ENCODE measurements at regions not wholly inside any gene's neighbourhood (a gene's known extent, or its start where the extent isn't known, plus 50 kb on each side); places are given as distances from the start of the nearest gene placed in this dataset.

DNA sequence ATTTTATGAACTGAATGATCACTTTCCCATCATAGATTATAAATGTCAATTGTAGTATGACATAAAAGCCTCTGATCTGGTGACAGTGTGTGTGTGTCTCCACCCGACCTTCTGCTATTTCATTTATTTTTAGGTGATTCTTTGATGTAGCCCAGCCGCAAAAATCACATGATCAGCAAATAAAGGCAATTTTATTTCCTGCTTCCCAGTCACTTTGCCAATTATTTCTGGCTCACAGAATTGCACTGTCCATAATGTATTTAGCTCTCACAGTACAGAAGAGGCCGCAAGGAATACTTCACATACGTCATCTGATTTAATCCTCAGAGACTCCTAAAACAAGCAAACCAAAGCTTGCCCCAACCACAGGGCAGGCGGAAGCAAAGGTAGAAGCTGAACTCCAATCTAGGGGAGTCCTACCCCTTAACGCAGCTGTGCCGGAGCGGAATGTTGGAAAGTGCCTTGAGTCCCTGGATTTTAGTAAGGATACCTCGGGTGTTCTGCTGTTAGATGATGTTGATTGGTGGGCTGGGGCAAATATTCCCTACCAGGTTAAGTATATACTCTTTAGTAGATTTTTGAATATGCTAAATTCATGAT is 384.0 kb upstream of the IRX4 start:
- DNase-seq (ENCODE audit: low read depth in 2 of 2) = no peak

GRCh38 chr5:2265341-2265740 is 382.6 kb upstream of the IRX4 start:
- DNase-seq (ENCODE audit: low read depth in 2 of 2) = no peak

DNA sequence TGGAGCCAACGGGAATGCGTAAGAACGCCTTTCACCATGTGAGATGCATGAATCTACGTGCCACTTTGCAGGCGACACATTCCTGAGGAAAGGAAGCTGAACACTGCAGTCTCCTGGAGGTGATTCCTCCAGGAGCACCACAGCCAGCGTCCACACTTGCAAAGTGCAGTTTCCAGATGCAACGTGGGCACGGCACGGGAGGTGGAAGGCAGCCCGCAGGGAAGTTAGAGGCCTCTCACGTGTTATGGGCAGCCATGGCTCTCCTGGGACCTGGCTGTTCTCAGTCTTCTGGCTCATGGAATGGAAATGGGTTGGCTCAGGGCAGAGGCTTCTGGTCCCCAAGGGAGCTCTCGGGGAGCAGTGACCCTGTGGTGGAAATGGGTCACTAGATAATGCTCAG is 381.0 kb upstream of the IRX4 start:
- DNase-seq (ENCODE audit: low read depth in 2 of 2) = no peak

DNA sequence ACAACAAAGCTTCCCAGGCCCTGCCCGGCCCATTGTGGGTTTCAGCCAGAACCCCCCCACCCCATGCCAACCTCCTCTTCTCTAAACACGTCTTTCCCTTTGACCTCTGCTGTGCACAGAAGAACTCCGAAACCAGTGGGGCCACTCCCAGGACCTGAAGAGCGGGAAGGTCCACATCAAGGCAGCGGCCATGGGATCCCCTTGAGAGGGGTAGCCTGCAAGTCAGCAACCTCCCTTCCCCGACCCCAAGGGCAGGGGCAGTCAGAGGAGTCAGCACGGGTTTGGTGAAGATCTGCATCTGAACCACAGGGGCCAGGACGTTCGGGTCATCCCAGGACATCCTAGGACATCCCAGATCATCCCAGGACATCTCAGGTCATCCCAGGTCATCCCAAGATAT is 379.9 kb upstream of the IRX4 start:
- DNase-seq (ENCODE audit: low read depth in 2 of 2) = no peak

DNA sequence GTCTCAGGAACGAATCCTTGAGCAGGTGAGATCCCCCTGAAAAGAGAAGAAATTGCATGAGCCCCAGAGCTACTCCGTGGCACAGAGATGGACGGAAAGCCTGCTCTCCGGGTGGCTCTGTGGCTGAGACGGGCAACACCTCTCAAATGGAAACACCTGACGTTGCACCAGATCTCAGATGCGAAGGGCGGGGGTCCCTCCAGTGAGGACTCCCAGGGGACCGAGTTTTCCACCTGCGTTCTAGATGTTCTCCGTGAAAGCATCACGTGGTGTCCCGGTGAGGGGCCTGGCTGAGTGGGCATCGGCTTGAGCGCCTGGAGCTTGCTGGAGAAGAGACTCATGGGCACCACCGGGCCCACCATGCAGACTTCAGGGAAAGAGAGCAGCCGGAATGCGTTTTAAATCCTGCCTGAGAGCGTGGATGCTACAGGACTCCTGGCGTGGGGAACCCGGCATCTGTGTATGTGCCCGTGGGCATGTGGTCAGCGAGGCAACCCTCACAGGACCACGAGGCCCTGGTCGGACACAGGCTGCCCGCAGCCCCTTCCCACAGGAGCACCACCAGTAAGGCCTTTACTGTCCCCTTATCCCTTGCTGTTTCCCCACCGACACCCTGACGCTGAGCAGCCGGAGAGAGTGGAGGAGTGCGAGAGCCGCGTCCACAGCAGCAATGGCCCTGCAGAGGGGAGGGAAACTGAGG is 378.4 kb upstream of the IRX4 start:
- no peak for DNase-seq (ENCODE audit: low read depth in 2 of 2)

DNA sequence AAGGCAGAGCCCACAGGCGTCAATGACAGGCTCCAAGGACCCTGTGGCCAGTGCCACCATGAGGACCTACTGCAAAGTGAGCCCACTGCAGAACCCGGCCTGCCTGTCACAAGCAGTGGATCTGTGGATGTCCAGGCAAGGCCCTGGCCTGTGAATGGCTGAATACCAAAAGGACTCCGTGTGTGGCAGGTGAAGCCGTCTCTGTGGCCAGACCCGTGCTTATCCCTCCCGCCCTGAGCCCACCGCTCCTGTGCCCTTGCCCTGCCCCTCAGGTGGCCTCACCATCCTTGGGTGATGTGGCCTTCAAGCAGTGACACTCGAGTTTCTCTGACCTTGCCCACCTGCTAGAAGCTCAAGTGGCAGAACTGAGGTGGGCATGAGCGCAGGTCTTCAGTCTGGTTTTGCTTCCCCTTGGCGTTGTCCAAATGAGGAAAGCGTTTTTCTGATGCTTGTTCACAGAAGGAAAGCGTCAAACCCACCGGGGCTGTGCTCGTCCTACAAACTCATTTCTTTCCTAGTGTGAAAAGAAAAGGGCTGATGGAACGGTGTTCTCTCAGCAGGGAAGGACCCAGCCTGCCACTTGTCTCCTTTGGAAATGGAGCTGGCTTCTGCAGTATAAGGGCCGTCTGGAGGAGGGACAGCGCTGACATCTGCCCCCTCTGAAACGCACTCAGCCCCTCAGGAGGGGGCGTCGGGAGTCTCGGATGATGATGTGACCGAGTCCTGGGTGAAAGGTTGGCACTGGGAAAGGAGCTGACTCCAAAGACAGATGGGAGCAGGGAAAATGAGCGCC is 377.7 kb upstream of the IRX4 start:
- no peak for DNase-seq (ENCODE audit: low read depth in 2 of 2)

DNA sequence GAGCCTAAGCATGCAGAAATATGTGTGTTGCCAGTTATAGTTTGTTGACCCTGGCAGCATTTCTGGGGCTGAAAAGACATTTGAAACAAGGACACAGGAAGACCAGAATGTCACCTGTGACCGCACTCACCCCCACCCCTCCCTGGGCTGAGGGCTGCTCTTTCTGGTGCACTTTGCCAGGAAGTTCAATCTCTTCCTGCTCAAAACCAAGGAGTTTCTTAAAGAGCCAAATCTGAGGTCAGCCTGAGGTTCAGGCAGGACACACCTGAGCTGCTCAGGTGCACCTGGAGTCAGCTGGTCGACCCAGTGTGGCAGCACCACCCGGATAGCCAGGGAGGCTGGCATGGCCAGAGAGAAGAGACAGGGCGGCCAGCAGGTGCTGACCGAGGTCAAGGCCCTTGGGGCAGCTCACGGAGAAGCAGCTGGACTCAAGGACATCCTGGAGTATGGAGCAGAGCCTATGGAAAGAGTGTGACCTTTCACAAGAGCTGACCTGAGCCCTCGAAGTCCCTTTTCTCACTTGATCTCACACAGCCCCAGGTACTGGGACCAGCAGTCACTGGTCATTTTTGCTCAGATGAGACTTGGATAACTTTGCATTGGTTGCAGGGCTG is 376.9 kb upstream of the IRX4 start:
- no peak for DNase-seq (ENCODE audit: low read depth in 2 of 2)

GRCh38 chr5:2258861-2259260 is 376.1 kb upstream of the IRX4 start:
- no peak for DNase-seq (ENCODE audit: low read depth in 2 of 2)

DNA sequence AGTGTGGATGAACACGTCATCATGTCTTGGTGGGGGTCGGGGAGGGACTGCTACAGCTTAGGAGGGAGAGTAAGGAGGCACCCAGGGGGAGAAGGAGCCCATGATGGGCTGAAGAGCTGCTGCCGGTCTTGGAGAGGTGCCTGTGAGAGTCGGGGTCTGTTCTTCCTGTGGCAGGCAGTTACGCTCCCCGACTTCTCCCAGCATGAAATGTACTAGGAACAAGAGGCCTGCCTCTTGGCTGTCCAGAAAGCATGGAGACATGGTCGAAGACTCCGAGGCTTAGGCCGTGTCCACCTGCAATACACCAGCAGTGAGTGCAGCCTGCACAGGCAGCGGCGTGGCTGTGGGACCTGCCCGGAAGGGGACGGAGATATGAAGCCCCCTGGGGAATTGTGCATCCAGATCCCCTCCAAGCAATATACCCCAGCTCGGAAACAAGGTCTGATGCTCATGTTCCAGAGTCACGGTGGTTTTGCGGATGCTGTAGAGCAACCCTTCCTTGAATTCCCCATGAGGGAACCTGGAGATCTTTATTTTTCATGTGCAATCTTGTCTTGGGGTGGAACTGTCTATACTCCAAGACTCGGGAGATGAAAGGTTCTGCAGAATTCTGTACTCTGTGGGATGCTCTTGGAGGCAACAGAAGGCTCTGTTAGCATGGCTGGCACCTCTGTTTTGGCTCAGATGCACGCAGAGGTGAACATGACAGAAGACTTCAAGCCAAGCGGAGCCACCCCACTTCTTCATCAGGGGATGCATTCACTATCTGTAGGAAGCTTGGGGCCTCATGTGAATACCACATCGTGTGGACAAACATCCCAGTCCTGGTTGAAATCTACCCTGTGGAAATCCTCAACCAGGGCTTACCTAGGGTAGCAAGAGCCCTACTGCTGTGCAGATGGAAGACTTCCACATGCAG is 374.9 kb upstream of the IRX4 start:
- no peak for DNase-seq (ENCODE audit: low read depth in 2 of 2)

DNA sequence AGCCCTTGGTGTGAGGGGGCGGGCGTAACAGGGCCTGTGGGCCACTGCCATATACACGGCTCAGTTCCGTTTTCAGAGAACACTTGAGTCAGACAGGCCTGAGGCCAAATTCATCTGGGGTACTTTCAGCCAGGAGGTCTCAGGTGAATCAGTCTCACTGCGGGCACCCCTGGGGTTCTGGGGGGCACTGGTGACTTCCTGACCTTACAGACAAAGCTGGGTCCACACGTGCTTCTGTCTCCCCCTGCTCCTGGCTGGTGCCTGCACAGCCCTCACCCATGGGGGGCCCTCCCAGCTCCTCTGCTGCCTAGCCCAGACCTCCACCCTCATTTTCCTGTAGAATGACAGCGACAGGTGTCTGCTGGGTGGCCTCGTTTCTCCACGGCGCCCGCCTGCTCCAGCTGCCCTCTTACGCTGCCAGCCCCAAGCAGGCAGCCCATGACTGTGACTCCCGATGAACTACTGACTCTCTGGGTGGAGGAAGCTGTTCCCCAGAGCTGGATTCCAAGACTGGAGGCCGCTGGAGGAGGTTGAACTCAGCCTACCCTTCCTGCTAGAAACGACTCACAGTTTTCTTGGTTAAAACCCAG is 374.1 kb upstream of the IRX4 start:
- DNase-seq (ENCODE audit: low read depth in 2 of 2) = no peak

DNA sequence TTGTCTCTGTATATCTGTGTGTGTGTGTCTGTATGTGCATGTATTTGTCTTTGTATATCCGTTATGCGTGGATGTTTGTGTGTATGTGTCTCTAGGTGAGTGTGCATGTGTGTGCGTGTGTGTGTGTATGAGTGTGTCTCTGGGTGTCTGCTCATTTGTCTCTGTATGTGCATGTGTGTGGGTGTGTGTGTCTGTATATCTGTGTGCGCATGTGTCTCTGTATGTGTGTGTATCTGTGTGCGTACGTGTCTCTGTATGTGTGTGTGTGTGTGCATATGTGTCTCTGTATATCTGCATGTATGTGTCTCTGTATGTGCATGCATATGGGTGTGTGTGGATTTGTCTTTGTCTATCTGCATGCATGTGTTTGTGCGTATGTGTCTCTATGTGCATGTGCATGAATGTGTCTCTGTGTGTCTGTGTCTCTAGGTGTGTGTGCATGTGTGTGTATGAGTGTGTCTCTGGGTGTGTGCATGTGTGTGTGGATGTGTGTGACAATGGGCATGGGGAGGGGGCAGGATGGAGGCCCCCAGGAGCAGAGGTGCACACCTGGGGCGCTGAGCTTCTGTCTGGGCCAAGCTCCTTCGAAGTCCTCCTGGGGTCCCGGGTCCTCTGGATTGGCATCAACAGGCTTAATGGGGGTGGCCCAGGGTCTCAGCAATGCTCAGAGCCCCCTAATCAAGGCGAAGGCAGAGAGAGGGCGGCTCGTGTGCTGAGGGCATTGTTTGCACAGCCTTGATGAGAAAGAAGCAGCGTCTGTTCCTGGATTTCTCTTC is 373.4 kb upstream of the IRX4 start:
- no peak for DNase-seq (ENCODE audit: low read depth in 2 of 2)

DNA sequence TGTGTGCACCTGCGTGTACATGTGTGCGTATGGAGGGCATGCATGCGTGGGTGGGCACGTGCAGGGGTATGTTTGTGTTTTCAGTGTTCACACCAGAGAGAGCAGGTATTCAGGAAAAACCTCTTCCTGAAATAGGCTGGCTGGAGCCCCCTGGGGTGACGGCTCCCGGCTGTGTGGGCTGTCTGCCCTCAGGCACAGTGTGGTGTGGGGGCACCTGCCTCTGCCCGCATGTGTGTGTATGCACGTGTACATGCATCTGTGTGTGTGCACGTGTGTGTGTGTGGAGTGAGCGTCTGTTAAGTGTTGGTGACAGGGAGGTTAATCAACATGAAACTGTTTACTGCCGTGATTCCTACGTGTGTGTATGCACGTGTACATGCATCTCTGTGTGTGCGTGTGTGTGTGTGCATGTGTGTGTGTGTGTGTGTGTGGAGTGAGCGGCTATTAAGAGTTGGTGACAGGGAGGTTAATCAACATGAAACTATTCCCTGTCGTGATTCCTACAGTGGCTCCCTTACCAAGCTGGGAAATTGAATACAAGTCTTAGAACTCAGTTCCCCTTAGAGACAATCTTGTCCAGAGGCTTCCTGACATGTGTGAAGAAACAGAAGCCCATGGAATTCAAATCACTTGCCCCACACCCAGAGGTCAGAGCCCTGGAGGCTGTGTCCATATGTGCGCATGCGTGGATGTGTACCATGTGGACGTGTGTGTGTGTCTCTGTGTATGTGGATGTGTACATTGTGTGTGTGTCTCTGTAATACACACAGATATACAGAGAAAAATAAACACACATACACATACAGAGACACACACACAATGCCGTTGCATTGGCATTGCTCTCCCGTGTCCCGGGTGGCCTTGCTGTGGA is 372.4 kb upstream of the IRX4 start:
- no peak for DNase-seq (ENCODE audit: low read depth in 2 of 2)

- DNase-seq (ENCODE audit: low read depth in 2 of 2) = no peak
Measured at GRCh38 chr5:2254406-2254805, 371.7 kb upstream of the IRX4 start.

GRCh38 chr5:2253040-2253975 is 370.6 kb upstream of the IRX4 start:
- DNase-seq (ENCODE audit: low read depth in 2 of 2) = no peak

- DNase-seq (ENCODE audit: low read depth in 2 of 2) = no peak
Measured at GRCh38 chr5:2251751-2252150, 369.0 kb upstream of the IRX4 start.

DNA sequence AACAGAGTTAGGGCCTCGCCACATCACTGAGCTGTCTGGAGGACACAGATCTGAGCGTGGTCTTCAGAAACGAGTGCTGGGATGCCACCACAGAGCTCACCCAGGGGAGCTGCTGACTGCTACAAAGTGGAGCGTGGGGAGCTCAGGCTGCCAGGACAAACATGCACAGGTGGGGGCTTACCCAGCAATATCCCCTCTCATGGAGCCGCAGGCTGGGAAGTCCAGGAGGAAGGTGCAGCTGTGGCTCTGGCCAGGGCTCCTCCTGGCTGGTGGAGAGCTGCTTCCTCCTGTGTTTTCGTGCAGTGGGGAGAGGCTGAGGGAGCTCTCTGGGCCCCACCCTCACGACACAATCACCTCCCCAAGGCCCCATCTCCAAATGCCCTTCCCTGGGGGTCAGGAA is 368.6 kb upstream of the IRX4 start:
- no peak for DNase-seq (ENCODE audit: low read depth in 2 of 2)

GRCh38 chr5:2250365-2250950 is 367.7 kb upstream of the IRX4 start:
- no peak for DNase-seq (ENCODE audit: low read depth in 2 of 2)

DNA sequence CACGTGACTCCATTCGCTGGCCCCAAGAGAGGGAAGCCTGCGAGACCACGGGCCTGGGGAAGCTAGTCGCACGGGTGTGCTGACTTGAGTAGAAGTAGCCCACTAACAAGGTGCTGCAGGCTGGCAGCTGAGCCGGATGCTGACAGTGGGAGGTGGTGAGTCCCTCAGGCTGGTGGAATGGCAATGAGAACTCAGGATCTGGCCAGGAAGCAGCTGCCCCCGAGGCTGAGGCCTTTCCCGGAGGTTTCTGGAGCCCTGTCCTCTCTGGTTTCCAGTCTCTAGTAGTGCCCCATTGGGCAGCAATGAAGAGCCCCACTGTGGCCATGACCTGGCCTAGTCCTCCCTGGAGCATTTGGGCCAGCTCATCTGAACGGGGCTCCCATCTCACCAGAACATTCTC is 366.7 kb upstream of the IRX4 start:
- DNase-seq (ENCODE audit: low read depth in 2 of 2) = no peak

Data from stimulated activated CD4-positive, alpha-beta T cell treated with anti-CD3 and anti-CD28 coated beads, Interleukin-4, amount 100 ng/mL, for 48 hours (primary cell).